Ovary (tissue), 3 donors: ENCODE measurements at regions not wholly inside any gene's neighbourhood (a gene's known extent, or its start where the extent isn't known, plus 50 kb on each side); places are given as distances from the start of the nearest gene placed in this dataset.

Experiments used
- CTCF ChIP-seq, 3 donors: fragments of 450-650 bp in 2 of 3; fragments of 200-600 bp in 1 of 3; IDR thresholded peaks; one replicate each; pipeline versions ENCODE4 v1.5.1 to v1.8.0; 2016 to 2022; ENCODE audit warnings: antibody characterized with exemption in 3 of 3, mild to moderate bottlenecking in 1 of 3
- EP300 ChIP-seq: sonication (generic); formaldehyde crosslinking; IDR thresholded peaks from one replicate; pipeline ENCODE4 v1.6.1; 2017; ENCODE audit warnings: antibody characterized with exemption
- POLR2A ChIP-seq: fragments of 450-650 bp; IDR thresholded peaks from one replicate; pipeline ENCODE4 v1.6.1; 2017; ENCODE audit warnings: antibody characterized with exemption, mild to moderate bottlenecking, moderate library complexity
- donor health status: DM: no; HTN: no; CAD: no.

GRCh38 chr5:100731768-100732167 is 171.3 kb downstream of the ST8SIA4 start:
- TF ChIP-seq CTCF (IDR thresholded peaks at IDR 0.05) (no peak), POLR2A (no peak), EP300 (no peak)
